Colonic mucosa (tissue), 4 donors: ENCODE measurements at regions not wholly inside any gene's neighbourhood (a gene's known extent, or its start where the extent isn't known, plus 50 kb on each side); places are given as distances from the start of the nearest gene placed in this dataset.
A peak's percentile ranks its signal among the peaks of the same experiment; 100 is the strongest.
"Not testable (repeated sequence)": the region's sequence is repeated elsewhere in the genome, so short reads cannot be mapped to it uniquely, and the experiment has no call there.

Experiments
- DNase-seq: peaks from one replicate; pipeline ENCODE4 v3.0.0-alpha.2; 2020
- H3K27ac ChIP-seq: fragments of 200-600 bp; one replicate; pipeline ENCODE4 v1.8.0; 2021
- H3K27me3 ChIP-seq: fragments of 200-600 bp; one replicate; pipeline ENCODE4 v1.8.0; 2021
- H3K36me3 ChIP-seq: fragments of 200-600 bp; one replicate; pipeline ENCODE4 v1.8.0; 2021
- H3K4me1 ChIP-seq: fragments of 200-600 bp; one replicate; pipeline ENCODE4 v1.8.0; 2021; ENCODE audit warnings: mild to moderate bottlenecking
- H3K4me3 ChIP-seq: fragments of 200-600 bp; one replicate; pipeline ENCODE4 v1.8.0; 2021
- H3K9ac ChIP-seq, 2 donors: one replicate each; pipeline ENCODE4 v1.7.0; 2013; ENCODE audit warnings: control low read depth in 2 of 2, low read depth in 2 of 2, low read length in 2 of 2
- H3K9me3 ChIP-seq: fragments of 200-600 bp; one replicate; pipeline ENCODE4 v1.8.0; 2021
- intact Hi-C: fragments of 100-400 bp; cut with DNase I; formaldehyde crosslinking; loops from one replicate; pipeline ENCODE4 v1.14.1; 2022
- TF ChIP-seq, protein P1 (sequence below): fragments of 200-600 bp; IDR thresholded peaks from one replicate; pipeline ENCODE4 v1.8.0; 2022; ENCODE audit warnings: antibody characterized with exemption, mild to moderate bottlenecking
- donor health status: healthy.
- donor health status: DM: no; HTN: no; CAD: no.
- donor health status: DM: no; HTN: no; CAD: no.

DNA sequence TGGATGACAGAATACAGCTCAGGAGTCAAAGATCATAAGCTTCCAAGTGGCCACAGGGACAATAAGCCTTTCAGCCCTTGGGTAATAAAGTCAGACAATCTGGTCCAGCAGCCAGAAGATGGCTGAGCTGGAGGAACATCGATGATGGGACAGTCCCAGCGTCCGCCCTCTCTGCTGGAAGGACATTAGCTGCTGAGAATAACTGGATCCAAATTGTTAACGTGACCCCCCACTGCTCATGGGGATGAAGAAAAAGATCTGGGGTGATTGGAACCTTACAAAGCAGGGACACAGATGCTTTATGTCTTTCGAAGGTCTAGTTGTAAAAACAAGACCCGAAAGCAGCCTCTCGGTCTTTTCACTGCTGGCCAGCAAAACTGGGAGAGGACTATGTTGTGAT is 71.0 kb downstream of the IGLL5 start:
- H3K27me3 ChIP-seq: no peaks in the 10 kb centered on the region
- no peak overlapping the region for H3K27ac ChIP-seq
- TF ChIP-seq, protein P1, sequence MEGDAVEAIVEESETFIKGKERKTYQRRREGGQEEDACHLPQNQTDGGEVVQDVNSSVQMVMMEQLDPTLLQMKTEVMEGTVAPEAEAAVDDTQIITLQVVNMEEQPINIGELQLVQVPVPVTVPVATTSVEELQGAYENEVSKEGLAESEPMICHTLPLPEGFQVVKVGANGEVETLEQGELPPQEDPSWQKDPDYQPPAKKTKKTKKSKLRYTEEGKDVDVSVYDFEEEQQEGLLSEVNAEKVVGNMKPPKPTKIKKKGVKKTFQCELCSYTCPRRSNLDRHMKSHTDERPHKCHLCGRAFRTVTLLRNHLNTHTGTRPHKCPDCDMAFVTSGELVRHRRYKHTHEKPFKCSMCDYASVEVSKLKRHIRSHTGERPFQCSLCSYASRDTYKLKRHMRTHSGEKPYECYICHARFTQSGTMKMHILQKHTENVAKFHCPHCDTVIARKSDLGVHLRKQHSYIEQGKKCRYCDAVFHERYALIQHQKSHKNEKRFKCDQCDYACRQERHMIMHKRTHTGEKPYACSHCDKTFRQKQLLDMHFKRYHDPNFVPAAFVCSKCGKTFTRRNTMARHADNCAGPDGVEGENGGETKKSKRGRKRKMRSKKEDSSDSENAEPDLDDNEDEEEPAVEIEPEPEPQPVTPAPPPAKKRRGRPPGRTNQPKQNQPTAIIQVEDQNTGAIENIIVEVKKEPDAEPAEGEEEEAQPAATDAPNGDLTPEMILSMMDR: no peak
- H3K9ac ChIP-seq: no peak overlapping the region
- no peaks in the 10 kb centered on the region for H3K9me3 ChIP-seq
- no peak overlapping the region for H3K4me3 ChIP-seq
- DNase-seq: no peak
- H3K36me3 ChIP-seq: no peaks in the 10 kb centered on the region
- intact Hi-C loops: loop anchor here (2.0 to 10.0 kb wide), 5 partner anchors 111 to 494 kb away; no protein-coding TSS in a partner anchor
- no peaks in the 10 kb centered on the region for H3K4me1 ChIP-seq

DNA sequence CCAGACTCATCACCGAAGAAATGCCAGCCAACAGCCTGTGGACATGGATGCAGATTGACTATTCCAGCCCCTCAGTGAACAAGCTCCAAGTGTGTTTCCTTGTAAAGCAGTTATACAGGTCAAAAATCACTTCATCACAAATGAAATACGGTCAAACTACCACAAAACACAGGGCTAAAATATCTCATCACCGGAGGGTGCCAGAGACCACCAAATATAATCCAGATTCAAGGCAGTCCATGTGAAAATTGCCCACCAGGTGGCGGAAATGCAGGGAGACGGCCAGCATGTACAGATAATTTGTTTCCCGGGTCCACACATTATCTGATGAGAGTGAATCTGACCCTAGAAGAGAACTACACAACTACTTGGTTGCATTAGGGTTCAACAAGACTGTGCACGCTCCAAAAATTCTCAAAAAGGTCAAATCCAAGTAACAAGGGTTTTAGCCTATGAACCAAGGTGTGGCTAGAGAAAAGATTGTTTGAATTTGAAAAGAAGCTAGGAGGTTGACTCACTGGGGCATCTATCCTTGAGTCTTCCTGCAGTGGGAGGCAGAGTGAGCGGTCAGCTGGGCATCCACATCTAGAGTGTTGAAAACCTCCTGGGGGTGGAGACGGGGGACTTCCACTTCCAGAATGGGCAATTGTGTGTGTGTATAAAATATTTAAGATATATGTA is 71.7 kb downstream of the IGLL5 start:
- Histone ChIP-seq H3K36me3 (no peaks in the 10 kb centered on the region), H3K27me3 (no peaks in the 10 kb centered on the region), H3K27ac (no peak overlapping the region), H3K9ac (no peak overlapping the region), H3K4me1 (no peaks in the 10 kb centered on the region), H3K4me3 (no peak overlapping the region), H3K9me3 (no peaks in the 10 kb centered on the region)
- intact Hi-C loops: loop anchor here (2.0 to 10.0 kb wide), 5 partner anchors 112 to 494 kb away; no protein-coding TSS in a partner anchor
- TF ChIP-seq, protein P1: peak; percentile 97
- peak; percentile 71 for DNase-seq

DNA sequence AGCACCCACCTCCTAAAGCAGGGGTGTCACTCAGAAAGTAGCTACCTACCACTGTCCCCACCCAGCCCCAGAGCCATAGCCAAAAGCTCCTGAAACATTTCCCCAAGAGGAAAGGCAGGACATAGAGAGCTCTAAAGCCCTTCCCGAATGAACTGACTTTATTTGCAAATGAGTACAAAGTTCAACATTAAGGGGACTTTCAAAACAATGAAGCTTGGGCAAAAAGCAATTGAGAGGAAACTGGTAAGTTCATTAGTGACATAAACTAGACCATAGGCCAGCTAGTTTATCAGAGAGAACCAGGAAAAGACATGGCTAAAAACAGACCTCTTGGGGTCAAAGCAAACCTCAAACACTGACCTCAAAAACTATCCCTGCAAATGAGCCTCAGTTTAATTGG is 72.7 kb downstream of the IGLL5 start:
- no peak for DNase-seq
- H3K4me1 ChIP-seq: no peaks in the 10 kb centered on the region
- intact Hi-C loops: no loop called here
- H3K4me3 ChIP-seq: no peak overlapping the region
- no peaks in the 10 kb centered on the region for H3K36me3 ChIP-seq
- no peaks in the 10 kb centered on the region for H3K27me3 ChIP-seq
- TF ChIP-seq, protein P1: no peak
- no peak overlapping the region for H3K9ac ChIP-seq
- H3K27ac ChIP-seq: no peak overlapping the region
- H3K9me3 ChIP-seq: no peaks in the 10 kb centered on the region

DNA sequence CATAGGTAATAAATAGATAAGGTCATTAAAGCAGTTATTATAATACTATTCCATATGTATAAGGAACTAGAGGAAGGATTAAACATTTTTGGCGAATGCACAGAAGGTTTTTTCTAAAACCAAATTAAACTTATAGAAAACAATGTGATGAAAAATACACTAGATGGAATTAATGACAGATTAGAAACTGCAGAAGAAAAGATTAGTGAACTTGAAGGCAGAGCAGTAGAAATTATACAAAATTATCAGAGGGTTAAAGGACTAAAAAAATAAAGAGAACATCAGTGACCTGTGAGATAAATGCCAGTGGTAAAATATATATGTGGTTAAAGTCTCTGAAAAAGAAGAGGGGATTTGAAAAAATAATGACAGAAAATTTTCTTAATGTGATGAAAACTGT is 74.0 kb downstream of the IGLL5 start:
- no peaks in the 10 kb centered on the region for H3K4me1 ChIP-seq
- TF ChIP-seq, protein P1: no peak
- no peak overlapping the region for H3K9ac ChIP-seq
- no peaks in the 10 kb centered on the region for H3K9me3 ChIP-seq
- intact Hi-C loops: no loop called here
- no peak for DNase-seq
- H3K27ac ChIP-seq: no peak overlapping the region
- no peak overlapping the region for H3K4me3 ChIP-seq
- H3K36me3 ChIP-seq: no peaks in the 10 kb centered on the region
- no peaks in the 10 kb centered on the region for H3K27me3 ChIP-seq

DNA sequence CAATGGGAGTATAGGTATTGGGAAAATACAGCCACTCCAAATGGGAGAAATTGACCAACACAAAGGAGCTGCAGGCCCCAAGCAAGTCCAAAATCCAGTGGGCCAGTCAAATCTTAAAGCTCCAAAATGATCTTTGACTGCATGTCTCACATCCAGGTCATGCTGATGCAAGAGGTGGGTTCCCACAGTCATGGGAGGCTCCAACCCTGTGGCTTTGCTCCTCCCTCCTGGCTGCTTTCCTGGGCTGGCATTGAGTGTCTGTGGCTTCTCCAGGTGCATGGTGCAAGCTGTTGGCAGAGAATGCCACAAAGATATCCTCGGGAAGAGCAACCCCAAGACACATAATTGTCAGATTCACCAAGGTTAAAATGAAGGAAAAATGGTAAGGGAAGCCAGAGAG is 80.8 kb downstream of the IGLL5 start:
- TF ChIP-seq, protein P1: no peak
- intact Hi-C loops: no loop called here
- no peak overlapping the region for H3K9ac ChIP-seq
- no peaks in the 10 kb centered on the region for H3K4me1 ChIP-seq
- H3K27ac ChIP-seq: no peak overlapping the region
- no peak overlapping the region for H3K4me3 ChIP-seq
- H3K9me3 ChIP-seq: no peaks in the 10 kb centered on the region
- no peaks in the 10 kb centered on the region for H3K27me3 ChIP-seq
- DNase-seq: no peak
- no peaks in the 10 kb centered on the region for H3K36me3 ChIP-seq

DNA sequence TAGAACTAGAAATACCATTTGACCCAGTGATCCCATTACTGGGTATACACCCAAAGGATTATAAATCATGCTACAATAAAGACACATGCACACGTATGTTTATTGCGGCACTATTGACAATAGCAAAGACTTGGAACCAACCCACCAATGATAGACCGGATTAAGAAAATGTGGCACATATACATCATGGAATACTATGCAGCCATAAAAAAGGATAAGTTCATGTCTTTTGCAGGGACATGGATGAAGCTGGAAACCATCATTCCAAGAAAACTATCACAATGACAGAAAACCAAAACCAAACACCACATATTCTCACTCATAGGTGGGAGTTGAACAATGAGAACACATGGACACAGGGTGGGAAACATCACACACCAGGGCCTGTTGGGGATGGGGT is 85.0 kb downstream of the IGLL5 start:
- intact Hi-C loops, H3K4me1 ChIP-seq, H3K27me3 ChIP-seq, H3K9me3 ChIP-seq, DNase-seq, H3K27ac ChIP-seq, H3K36me3 ChIP-seq, H3K9ac ChIP-seq, H3K4me3 ChIP-seq: not testable (repeated sequence)
